ENCODE measurements at regions not wholly inside any gene's neighbourhood (a gene's known extent, or its start where the extent isn't known, plus 50 kb on each side); places are given as distances from the start of the nearest gene placed in this dataset.
A peak's percentile ranks its signal among the peaks of the same experiment; 100 is the strongest.

- no peak for TF ChIP-seq CTCF (IDR thresholded peaks at IDR 0.05; ENCODE audit: low read depth, low read length, missing control alignments)
- DNase-seq (ENCODE audit: extremely low read depth, low read depth) = no peak
- H3K4me3 ChIP-seq (replicated peaks; ENCODE audit: low read depth, low read length) = no peak overlapping the region
Observed at GRCh38 chr7:79823246-79823951, 311.2 kb upstream of the GNAI1 start.

GRCh38 chr7:79822620-79823240 lies 311.9 kb upstream of the GNAI1 start:
- DNase-seq (ENCODE audit: extremely low read depth, low read depth) = no peak
- no peak for TF ChIP-seq CTCF (IDR thresholded peaks at IDR 0.05; ENCODE audit: low read depth, low read length, missing control alignments)

GRCh38 chr7:79820387-79820786 lies 314.2 kb upstream of the GNAI1 start:
- DNase-seq (ENCODE audit: extremely low read depth, low read depth) = peak; percentile 19
- no peak for TF ChIP-seq CTCF (IDR thresholded peaks at IDR 0.05; ENCODE audit: low read depth, low read length, missing control alignments)
- H3K4me3 ChIP-seq (replicated peaks; ENCODE audit: low read depth, low read length) = no peak overlapping the region

More at GRCh38 chr7:79822620-79823240, 311.9 kb upstream of the GNAI1 start:
- H3K4me3 ChIP-seq (replicated peaks; ENCODE audit: low read depth, low read length) = no peak overlapping the region

GRCh38 chr7:79810916-79811315 lies 323.7 kb upstream of the GNAI1 start:
- TF ChIP-seq CTCF (IDR thresholded peaks at IDR 0.05; ENCODE audit: low read depth, low read length, missing control alignments) = no peak
- no peak for DNase-seq (ENCODE audit: extremely low read depth, low read depth)
- H3K4me3 ChIP-seq (replicated peaks; ENCODE audit: low read depth, low read length) = no peak overlapping the region

DNA sequence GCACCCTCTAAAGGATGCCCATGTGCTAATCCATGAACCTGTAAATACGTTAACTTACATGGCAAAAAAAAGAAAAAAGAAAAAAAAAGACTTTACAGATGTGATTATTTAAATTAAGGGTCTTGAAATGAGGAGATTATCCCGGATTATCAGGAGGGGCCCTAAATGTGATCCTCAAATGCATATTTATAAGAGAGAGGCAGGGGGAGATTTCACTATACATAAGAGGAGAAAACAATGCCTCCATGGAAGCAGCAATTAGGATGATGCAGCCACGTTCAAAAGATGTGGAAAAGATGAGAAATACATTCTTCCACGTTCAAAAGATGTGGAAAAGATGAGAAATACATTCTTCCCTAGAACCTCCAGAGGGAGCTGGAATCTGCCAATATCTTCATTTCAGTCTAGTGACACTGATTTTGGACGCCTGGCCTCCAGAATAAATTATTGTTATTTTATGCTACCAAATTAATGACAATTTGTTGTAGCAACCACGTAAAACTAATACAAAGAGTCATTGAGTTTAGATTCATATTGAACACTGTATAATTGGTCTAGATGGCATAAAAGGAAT lies 328.4 kb upstream of the GNAI1 start:
- DNase-seq (ENCODE audit: extremely low read depth, low read depth) = peak; percentile 24
- H3K4me3 ChIP-seq (replicated peaks; ENCODE audit: low read depth, low read length) = no peak overlapping the region
- peak; percentile 50 for TF ChIP-seq CTCF (IDR thresholded peaks at IDR 0.05; ENCODE audit: low read depth, low read length, missing control alignments)

DNA sequence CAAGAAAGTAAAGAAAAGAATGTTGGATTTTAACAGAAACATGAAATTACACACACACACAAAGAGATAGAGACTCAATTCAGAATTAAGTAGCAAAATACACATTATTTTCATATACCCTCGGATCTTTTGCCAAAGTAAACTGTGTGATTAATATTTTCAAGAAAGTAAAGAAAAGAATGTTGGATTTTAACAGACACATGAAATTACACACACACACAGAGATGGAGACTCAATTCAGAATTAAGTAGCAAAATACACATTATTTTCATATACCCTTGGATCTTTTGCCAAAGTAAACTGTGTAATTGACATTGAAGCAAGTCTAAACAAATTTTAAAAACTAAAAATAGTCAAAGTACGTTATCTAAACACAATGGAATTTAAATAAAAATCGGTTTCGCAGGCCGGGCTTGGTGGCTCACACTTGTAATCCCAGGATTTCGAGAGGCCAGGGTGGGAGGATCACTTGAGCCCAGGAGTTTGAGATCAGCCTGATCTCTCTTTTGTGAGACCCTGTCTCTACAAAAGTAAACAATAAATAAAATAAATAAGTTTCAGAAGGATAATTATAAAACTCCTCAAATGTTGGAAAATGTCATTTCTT lies 337.3 kb upstream of the MAGI2 start:
- no peak overlapping the region for H3K4me3 ChIP-seq (replicated peaks; ENCODE audit: low read depth, low read length)
- no peak for DNase-seq (ENCODE audit: extremely low read depth, low read depth)
- no peak for TF ChIP-seq CTCF (IDR thresholded peaks at IDR 0.05; ENCODE audit: low read depth, low read length, missing control alignments)
